LNCaP clone FGC (cell line): ENCODE measurements at regions not wholly inside any gene's neighbourhood (a gene's known extent, or its start where the extent isn't known, plus 50 kb on each side); places are given as distances from the start of the nearest gene placed in this dataset.
A peak's percentile ranks its signal among the peaks of the same experiment; 100 is the strongest.

Source experiments
- DNase-seq: peaks from one replicate; pipeline ENCODE4 v3.0.0-alpha.2; 2011; ENCODE audit warnings: low read depth
- H3K4me3 ChIP-seq: 2 replicates; pipeline ENCODE4 v1.5.1; 2011; ENCODE audit warnings: mild to moderate bottlenecking, low read depth, low read length, control low read depth
- TF ChIP-seq, protein P1 (sequence below): IDR thresholded peaks from 2 replicates; pipeline ENCODE4 v1.5.1; 2012; ENCODE audit warnings: mild to moderate bottlenecking; ENCODE audit not compliant: control insufficient read depth, insufficient read depth; ENCODE audit errors: extremely low read depth

DNA sequence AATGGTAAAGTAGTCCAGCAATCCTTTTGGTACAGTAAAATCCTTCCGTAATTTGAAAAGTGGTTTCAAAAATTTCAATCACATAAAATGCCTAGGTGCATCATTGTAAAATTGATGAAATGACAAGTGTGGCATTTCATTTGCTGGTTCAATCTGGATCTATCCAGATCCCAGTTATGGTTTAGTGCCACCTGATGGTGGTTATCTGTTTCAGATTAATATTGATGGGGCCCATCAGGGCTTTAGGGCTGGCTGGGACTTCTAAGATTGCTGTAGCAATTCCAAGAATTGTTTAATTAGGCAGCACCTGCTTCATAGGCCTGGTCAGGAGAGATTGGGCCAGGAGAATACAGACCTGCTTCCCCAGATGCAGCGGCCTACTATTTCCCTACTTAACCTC lies 55.5 kb upstream of the PIK3C3 start:
- DNase-seq, result peak; percentile 32
- TF ChIP-seq, protein P1, sequence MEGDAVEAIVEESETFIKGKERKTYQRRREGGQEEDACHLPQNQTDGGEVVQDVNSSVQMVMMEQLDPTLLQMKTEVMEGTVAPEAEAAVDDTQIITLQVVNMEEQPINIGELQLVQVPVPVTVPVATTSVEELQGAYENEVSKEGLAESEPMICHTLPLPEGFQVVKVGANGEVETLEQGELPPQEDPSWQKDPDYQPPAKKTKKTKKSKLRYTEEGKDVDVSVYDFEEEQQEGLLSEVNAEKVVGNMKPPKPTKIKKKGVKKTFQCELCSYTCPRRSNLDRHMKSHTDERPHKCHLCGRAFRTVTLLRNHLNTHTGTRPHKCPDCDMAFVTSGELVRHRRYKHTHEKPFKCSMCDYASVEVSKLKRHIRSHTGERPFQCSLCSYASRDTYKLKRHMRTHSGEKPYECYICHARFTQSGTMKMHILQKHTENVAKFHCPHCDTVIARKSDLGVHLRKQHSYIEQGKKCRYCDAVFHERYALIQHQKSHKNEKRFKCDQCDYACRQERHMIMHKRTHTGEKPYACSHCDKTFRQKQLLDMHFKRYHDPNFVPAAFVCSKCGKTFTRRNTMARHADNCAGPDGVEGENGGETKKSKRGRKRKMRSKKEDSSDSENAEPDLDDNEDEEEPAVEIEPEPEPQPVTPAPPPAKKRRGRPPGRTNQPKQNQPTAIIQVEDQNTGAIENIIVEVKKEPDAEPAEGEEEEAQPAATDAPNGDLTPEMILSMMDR, result peak; percentile 33

DNA sequence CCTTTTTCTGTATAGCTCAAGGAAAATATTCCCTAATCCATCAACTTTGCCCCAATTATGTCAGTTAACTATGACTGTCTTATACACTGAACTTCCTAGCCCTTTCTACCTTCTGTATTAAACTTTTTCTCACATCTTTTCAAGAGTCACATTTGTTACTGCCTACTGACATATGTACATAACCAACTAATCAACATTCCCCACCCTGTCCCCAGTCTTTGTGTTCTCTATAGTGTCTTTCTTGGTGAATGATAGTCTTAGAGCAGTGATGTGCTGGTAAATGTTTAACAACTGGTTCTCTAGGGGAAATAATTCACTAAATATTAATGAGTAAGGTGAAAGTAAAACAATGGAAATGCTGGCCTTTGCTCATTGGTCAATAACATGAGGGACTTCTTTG lies 61.6 kb upstream of the PIK3C3 start:
- TF ChIP-seq, protein P1, result no peak

More for the DNA sequence above, 55.5 kb upstream of the PIK3C3 start:
- H3K4me3 ChIP-seq, result no peak overlapping the region

DNA sequence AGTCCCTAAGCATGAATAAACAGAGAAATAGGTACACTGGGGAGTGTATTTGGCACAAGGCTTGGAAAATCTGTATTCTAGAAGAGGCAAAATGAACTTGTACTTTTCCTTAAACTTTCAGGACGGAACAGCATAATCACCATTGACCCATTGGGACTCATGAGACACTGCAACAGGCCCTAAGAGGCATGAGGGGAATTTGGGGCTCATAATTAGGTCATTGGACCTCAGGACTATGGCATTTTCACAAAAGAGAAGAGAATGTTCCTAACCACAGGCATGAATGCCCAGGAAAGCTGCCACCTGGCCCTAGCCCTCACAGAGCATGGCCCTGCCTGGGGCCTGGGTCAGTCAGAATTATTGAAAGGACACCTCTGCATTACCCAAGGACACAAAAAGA lies 67.9 kb upstream of the PIK3C3 start:
- H3K4me3 ChIP-seq, result no peak overlapping the region
- TF ChIP-seq, protein P1, result no peak
- DNase-seq, result no peak

More for the DNA sequence above, 61.6 kb upstream of the PIK3C3 start:
- no peak overlapping the region for H3K4me3 ChIP-seq
- DNase-seq, result no peak

DNA sequence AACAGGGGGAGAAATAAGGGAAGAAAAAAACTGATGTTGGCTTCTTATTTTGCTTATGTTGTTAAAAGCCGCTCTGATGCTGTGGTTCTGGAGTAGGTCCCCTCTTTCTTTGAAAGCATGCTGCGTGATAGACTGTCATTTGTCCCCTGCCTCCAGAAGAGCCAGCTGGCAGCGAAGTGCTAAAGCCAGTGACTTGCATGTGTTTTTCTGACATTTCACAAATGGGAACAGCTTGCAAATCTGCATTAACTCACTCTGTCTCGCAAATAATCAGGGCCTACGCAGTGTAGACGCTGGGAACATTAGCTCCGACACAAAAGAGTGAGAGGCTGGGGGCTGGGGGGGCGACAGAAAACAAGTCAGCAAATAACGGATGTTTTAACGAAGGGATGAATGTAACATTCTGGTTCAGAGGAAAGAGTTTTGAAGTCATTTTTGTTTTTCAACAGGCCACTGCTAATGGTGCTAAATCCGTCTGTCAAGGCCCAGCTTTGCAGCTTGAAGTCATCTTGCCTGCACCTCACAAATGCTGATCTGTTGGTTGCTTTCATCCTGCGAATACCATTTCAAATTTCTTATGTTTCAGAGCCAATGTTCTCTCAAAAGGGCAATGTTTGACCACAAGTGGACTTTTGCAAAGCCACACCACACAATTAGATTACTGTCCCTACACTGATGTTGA lies 68.8 kb upstream of the PIK3C3 start:
- TF ChIP-seq, protein P1, result no peak
- no peak overlapping the region for H3K4me3 ChIP-seq
- DNase-seq, result no peak

DNA sequence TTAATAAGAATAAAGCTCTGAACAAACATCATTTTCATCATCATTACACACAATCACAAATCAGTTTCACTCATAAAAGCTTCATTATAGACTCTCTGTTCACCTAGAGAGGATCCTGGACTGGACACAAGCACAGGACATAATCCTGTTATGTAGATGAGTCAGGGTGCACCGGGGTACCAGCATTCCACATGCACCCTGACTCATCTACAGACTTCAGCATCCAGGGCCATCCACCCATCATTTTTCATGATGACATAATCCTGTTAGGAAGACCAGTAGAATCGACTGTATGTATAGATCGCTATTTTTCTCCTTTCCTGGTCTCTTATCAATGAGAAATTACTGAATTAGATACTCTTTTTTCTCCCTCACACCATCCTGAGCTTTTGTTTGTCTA lies 73.7 kb upstream of the PIK3C3 start:
- no peak for DNase-seq
- no peak overlapping the region for H3K4me3 ChIP-seq
- TF ChIP-seq, protein P1, result no peak

DNA sequence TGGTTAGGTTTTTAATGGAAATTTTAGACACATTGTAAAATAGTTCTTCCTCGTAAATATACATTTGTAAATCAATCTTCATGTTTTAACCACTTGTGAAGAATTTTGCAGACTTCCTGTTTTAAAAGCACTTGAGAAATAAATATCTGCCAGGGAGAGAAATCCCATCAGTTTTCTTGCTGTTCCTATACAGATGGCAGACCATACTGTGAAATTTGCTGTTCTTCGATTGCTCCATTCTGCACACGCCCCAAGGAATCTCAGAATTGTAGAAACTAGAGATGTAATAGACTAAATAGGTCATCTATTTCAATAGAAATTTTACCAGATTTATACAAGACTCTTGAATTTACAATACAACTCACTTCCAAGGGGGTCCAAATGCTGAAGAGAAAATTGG lies 75.8 kb upstream of the PIK3C3 start:
- TF ChIP-seq, protein P1, result no peak
- no peak for DNase-seq
- H3K4me3 ChIP-seq, result no peak overlapping the region
